NCI-H1436 treated with DMSO at 0.1 percent for 48 hours (cell line): ENCODE measurements at regions not wholly inside any gene's neighbourhood (a gene's known extent, or its start where the extent isn't known, plus 50 kb on each side); places are given as distances from the start of the nearest gene placed in this dataset.
"Not testable (repeated sequence)": the region's sequence is repeated elsewhere in the genome, so short reads cannot be mapped to it uniquely, and the experiment has no call there.

Experiments
- DNase-seq: peaks from one replicate; lab custom pipeline; 2025; lab: John Stamatoyannopoulos, UW

DNA sequence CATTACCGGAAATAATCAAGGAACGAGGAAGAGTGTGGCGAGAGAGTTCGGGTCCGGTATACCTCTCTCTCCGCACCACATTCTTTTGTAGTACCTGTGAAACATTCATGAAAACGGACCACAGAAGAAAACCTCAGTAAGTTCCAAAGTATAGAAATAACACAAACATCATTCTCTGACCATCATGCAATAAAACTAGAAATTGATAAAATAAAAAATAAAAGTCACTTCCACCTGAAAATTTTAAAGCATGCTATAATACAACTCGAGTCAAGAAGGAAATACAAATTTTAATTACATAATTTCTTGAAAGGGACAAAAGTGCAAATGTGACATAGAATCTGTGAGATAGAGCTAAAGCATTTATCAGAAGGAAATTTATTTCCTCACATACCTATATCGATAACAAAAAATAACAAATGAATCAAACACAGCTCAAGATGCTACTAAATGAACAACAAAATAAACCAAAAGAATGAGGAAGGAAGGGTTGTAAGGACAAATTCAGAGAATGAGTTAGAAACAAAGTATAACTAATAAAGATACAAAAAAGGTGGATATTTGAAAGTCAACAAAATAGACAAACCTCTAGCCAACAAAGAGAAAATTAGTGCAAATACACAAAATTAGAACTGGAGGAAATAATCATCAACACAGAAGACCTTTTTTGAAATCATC is 84.2 kb downstream of the TRIM27 start:
- no peak for DNase-seq

DNA sequence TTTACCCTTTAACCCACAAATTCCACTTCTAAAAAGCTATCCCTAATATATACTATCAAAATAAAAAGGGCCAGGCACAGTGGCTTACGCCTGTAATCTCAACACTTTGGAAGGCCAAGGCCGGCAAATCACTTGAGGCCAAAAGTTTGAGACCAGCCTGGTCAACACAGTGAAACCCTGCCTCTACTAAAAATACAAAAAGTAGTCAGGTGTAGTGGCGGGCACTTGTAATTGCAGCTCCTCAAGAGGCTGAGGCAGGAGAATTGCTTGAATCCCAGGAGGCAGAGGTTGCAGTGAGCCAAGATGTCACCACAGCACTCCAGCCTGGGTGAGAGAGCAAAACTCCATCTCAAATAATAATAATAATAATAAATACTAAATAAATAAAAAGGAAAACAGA is 82.5 kb downstream of the TRIM27 start:
- no peak for DNase-seq

GRCh38 chr6:28848756-28849155 is 75.0 kb downstream of the TRIM27 start:
- not testable (repeated sequence) for DNase-seq
